ENCODE measurements at regions not wholly inside any gene's neighbourhood (a gene's known extent, or its start where the extent isn't known, plus 50 kb on each side); places are given as distances from the start of the nearest gene placed in this dataset.
A peak's percentile ranks its signal among the peaks of the same experiment; 100 is the strongest.

DNA sequence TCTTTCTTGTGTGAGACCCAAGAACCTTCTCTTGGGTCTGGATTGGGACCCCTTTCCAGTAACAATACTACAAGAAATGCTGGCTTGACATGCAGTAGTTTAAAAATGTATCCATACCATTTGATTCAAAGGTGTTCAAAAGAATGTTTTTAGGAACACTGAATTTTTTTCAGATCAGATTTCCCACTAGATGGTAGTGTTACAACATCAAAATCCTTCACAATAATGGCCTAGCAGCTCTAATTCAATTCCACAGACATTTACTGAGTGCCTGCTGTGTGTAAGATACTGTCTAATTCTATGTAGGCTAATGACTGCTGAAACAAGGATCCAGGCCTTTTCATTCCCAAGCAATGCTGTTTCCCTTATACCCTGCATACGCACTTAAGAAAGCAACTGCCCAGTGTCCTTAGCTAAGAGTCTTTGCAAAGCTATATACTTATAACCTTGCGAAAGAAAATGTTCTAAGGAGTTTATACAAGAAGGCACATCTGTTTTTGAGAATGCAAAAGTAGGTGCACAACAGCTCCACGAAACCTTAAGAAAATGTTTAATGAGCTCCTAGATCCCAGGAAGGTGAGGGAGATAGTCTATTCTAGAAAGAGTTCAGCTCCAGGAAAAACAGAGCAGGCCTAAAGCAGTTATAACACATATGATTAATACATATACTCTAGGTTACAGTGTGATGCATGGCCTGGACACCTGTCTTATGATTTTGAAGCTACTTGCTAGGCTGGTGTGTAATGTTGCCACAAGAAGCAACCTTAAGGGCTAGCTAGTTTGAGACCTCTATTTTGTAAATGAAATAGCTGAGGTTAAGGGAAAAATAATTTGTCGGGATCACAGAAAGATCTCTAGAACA lies 50.9 kb upstream of the PKP2 start:
- Histone ChIP-seq H2AFZ (ENCODE audit: low read depth, low read length) (peak overlapping the region; percentile 88), H3K4me1 (ENCODE audit: insufficient read depth, low read length) (peaks cover 8% of the 10 kb centered on the region), H3K9me3 (ENCODE audit: low read length) (no peaks in the 10 kb centered on the region)

DNA sequence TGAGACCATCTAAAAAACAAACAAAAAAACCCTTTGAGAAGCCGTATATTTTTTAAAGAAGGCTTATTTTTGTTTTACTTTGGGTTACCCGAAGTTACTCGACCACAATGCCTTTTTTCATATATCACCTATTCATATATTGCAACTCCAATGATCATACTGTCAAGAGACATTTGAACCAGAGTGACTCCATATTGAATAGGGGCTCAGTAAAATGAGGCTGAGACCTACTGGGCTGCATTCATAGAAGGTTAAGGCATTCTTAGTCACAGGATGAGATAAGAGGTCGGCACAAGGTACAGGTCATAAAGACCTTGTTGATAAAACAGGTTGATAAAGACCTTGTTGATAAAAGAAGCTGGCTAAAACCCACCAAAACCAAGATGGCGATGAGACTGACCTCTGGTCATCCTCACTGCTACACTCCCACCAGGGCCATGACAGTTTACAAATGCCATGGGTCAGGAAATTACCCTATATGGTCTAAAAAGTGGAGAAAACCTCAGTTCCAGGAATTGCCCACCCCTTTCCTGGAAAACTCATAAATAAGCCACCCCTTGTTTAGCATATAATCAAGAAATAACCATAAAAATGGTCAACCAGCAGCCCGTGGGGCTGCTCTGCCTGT lies 50.0 kb upstream of the PKP2 start:
- Histone ChIP-seq H3K9me3 (ENCODE audit: low read length) (no peaks in the 10 kb centered on the region), H2AFZ (ENCODE audit: low read depth, low read length) (peak overlapping the region; percentile 88), H3K36me3 (ENCODE audit: insufficient read depth, low read length) (no peaks in the 10 kb centered on the region), H3K4me3 (ENCODE audit: low read length) (no peak overlapping the region), H3K27me3 (ENCODE audit: insufficient read depth, low read length) (no peaks in the 10 kb centered on the region), H3K4me1 (ENCODE audit: insufficient read depth, low read length) (peaks cover 8% of the 10 kb centered on the region)

More for the DNA sequence above, 50.9 kb upstream of the PKP2 start:
- H3K27me3 ChIP-seq (ENCODE audit: insufficient read depth, low read length), result no peaks in the 10 kb centered on the region
- H3K4me3 ChIP-seq (ENCODE audit: low read length), result no peak overlapping the region
- H3K36me3 ChIP-seq (ENCODE audit: insufficient read depth, low read length), result no peaks in the 10 kb centered on the region

Measured in neuron (in vitro differentiated cells).